ENCODE measurements at regions not wholly inside any gene's neighbourhood (a gene's known extent, or its start where the extent isn't known, plus 50 kb on each side); places are given as distances from the start of the nearest gene placed in this dataset.

DNA sequence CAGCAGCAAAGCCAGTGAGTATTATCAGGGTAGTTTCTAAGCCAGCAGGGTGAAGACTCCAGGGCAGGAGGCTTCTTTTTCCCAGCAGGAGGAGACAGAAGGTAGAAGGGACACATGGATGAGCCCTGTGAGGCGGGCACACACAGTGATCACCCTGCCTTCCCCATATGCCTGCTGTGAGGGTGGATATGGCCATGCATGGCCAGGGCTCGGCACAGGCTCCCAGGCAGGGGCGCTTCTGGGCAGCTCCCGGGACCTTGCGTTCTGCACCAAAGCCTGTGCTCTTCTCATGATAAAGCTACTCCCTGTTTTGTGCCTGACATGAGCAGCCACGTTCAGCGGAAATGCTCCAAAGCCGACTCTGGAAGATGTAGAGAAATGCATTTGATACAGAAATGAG, 807.2 kb downstream of the TYW1 start:
- Histone ChIP-seq H3K9me3 (ENCODE audit: control insufficient read depth, insufficient read depth, low read depth, low read length) (no peaks in the 10 kb centered on the region), H3K36me3 (ENCODE audit: control insufficient read depth in 2 of 2, insufficient read depth in 1 of 2, low read length in 2 of 2) (no peaks in the 10 kb centered on the region), H3K27ac (ENCODE audit: extremely low read depth, low read depth, low read length) (no peak overlapping the region), H3K4me3 (ENCODE audit: low read depth, low read length) (no peak overlapping the region), H3K4me1 (ENCODE audit: control insufficient read depth, insufficient read depth, low read length) (no peaks in the 10 kb centered on the region)
- ChIA-PET CTCF (no interaction called here), POLR2A (no interaction called here)
- TF ChIP-seq MZF1 (tag by site-specific recombination; IDR thresholded peaks at IDR 0.05; ENCODE audit: borderline replicate concordance) (no peak), ZNF585B (tag by site-specific recombination; IDR thresholded peaks at IDR 0.05) (no peak), PRDM1 (tag by site-specific recombination; IDR thresholded peaks at IDR 0.05) (no peak), SP2 (tag by site-specific recombination; IDR thresholded peaks at IDR 0.05) (no peak), ZNF670 (tag by site-specific recombination; IDR thresholded peaks at IDR 0.05; ENCODE audit: low read depth) (no peak), ZNF658 (tag by site-specific recombination; IDR thresholded peaks at IDR 0.05) (no peak), SETDB1 (IDR thresholded peaks at IDR 0.05; ENCODE audit: insufficient read length, low read length) (no peak), ZNF366 (tag by site-specific recombination; conservative IDR thresholded peaks at IDR 0.05) (no peak), ZNF211 (tag by site-specific recombination; IDR thresholded peaks at IDR 0.05; ENCODE audit: low read depth) (no peak), ZNF660 (tag by site-specific recombination; IDR thresholded peaks at IDR 0.05) (no peak)
- TF ChIP-seq, protein P1, sequence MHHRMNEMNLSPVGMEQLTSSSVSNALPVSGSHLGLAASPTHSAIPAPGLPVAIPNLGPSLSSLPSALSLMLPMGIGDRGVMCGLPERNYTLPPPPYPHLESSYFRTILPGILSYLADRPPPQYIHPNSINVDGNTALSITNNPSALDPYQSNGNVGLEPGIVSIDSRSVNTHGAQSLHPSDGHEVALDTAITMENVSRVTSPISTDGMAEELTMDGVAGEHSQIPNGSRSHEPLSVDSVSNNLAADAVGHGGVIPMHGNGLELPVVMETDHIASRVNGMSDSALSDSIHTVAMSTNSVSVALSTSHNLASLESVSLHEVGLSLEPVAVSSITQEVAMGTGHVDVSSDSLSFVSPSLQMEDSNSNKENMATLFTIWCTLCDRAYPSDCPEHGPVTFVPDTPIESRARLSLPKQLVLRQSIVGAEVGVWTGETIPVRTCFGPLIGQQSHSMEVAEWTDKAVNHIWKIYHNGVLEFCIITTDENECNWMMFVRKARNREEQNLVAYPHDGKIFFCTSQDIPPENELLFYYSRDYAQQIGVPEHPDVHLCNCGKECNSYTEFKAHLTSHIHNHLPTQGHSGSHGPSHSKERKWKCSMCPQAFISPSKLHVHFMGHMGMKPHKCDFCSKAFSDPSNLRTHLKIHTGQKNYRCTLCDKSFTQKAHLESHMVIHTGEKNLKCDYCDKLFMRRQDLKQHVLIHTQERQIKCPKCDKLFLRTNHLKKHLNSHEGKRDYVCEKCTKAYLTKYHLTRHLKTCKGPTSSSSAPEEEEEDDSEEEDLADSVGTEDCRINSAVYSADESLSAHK (tag by site-specific recombination; IDR thresholded peaks at IDR 0.05): no peak
- TF ChIP-seq, protein P2, sequence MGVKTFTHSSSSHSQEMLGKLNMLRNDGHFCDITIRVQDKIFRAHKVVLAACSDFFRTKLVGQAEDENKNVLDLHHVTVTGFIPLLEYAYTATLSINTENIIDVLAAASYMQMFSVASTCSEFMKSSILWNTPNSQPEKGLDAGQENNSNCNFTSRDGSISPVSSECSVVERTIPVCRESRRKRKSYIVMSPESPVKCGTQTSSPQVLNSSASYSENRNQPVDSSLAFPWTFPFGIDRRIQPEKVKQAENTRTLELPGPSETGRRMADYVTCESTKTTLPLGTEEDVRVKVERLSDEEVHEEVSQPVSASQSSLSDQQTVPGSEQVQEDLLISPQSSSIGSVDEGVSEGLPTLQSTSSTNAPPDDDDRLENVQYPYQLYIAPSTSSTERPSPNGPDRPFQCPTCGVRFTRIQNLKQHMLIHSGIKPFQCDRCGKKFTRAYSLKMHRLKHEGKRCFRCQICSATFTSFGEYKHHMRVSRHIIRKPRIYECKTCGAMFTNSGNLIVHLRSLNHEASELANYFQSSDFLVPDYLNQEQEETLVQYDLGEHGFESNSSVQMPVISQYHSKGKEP (tag by site-specific recombination; IDR thresholded peaks at IDR 0.05): no peak
- TF ChIP-seq, protein P3, sequence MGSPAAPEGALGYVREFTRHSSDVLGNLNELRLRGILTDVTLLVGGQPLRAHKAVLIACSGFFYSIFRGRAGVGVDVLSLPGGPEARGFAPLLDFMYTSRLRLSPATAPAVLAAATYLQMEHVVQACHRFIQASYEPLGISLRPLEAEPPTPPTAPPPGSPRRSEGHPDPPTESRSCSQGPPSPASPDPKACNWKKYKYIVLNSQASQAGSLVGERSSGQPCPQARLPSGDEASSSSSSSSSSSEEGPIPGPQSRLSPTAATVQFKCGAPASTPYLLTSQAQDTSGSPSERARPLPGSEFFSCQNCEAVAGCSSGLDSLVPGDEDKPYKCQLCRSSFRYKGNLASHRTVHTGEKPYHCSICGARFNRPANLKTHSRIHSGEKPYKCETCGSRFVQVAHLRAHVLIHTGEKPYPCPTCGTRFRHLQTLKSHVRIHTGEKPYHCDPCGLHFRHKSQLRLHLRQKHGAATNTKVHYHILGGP (tag by site-specific recombination; IDR thresholded peaks at IDR 0.05): no peak

DNA sequence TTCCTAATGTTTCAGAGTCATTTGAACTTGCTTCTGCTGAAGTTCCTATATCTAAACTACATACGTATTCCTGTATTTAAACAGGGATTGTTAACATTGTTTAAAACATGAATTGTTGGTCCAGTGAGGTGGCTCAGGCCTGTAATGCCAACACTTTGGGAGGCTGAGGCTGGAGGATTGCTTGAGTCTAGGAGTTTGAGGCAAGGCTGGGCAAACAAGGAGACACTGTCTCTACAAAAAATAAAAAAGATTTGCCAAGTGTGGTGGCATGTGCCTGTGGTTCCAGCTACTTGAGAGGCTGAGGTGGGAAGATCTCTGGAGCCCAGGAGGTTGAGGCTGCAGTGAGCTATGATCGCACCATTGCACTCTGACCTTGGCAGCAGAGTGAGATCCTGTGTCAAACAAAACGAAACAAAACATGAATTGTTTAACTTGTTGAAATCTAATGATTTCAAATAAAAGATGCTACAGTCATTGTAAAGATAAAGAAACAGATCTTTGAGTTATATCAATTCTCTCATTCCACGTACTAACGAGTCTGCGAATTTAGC, 809.4 kb downstream of the TYW1 start:
- CTCF ChIA-PET: no interaction called here
- H3K9me3 ChIP-seq (ENCODE audit: control insufficient read depth, insufficient read depth, low read depth, low read length): no peaks in the 10 kb centered on the region
- H3K4me1 ChIP-seq (ENCODE audit: control insufficient read depth, insufficient read depth, low read length): no peaks in the 10 kb centered on the region
- POLR2A ChIA-PET: no interaction called here
- H3K36me3 ChIP-seq (ENCODE audit: control insufficient read depth in 2 of 2, insufficient read depth in 1 of 2, low read length in 2 of 2): no peaks in the 10 kb centered on the region
- H3K4me3 ChIP-seq (ENCODE audit: low read depth, low read length): no peak overlapping the region
- TF ChIP-seq ZXDB (tag by site-specific recombination; IDR thresholded peaks at IDR 0.05): no peak
- TF ChIP-seq, protein P4, sequence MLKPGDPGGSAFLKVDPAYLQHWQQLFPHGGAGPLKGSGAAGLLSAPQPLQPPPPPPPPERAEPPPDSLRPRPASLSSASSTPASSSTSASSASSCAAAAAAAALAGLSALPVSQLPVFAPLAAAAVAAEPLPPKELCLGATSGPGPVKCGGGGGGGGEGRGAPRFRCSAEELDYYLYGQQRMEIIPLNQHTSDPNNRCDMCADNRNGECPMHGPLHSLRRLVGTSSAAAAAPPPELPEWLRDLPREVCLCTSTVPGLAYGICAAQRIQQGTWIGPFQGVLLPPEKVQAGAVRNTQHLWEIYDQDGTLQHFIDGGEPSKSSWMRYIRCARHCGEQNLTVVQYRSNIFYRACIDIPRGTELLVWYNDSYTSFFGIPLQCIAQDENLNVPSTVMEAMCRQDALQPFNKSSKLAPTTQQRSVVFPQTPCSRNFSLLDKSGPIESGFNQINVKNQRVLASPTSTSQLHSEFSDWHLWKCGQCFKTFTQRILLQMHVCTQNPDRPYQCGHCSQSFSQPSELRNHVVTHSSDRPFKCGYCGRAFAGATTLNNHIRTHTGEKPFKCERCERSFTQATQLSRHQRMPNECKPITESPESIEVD (tag by site-specific recombination; IDR thresholded peaks at IDR 0.05): no peak
- no peak for TF ChIP-seq ZNF777 (tag by site-specific recombination; IDR thresholded peaks at IDR 0.05; ENCODE audit: borderline replicate concordance)
- TF ChIP-seq, protein P5, sequence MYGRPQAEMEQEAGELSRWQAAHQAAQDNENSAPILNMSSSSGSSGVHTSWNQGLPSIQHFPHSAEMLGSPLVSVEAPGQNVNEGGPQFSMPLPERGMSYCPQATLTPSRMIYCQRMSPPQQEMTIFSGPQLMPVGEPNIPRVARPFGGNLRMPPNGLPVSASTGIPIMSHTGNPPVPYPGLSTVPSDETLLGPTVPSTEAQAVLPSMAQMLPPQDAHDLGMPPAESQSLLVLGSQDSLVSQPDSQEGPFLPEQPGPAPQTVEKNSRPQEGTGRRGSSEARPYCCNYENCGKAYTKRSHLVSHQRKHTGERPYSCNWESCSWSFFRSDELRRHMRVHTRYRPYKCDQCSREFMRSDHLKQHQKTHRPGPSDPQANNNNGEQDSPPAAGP (tag by site-specific recombination; IDR thresholded peaks at IDR 0.05): no peak
- no peak for TF ChIP-seq ZNF530 (tag by site-specific recombination; IDR thresholded peaks at IDR 0.05; ENCODE audit: low read depth)
- TF ChIP-seq FEZF1 (tag by site-specific recombination; IDR thresholded peaks at IDR 0.05): no peak
- TF ChIP-seq ZNF311 (tag by site-specific recombination; IDR thresholded peaks at IDR 0.05; ENCODE audit: borderline replicate concordance): no peak
- no peak for TF ChIP-seq ZFP37 (tag by site-specific recombination; IDR thresholded peaks at IDR 0.05)
- H3K27ac ChIP-seq (ENCODE audit: extremely low read depth, low read depth, low read length): no peak overlapping the region

All from HEK293 (cell line).